Thyroid gland (tissue), 4 donors: ENCODE measurements at regions not wholly inside any gene's neighbourhood (a gene's known extent, or its start where the extent isn't known, plus 50 kb on each side); places are given as distances from the start of the nearest gene placed in this dataset.

ENCODE experiments used
- DNase-seq, 2 donors: peaks; one replicate each; pipeline ENCODE4 v3.0.0-alpha.2; 2019
- H3K27ac ChIP-seq, 3 donors: fragments of 200-600 bp; sonication (generic); 1 replicate in 2 of 3; 2 replicates in 1 of 3; pipeline ENCODE4 v1.5.1; 2016 to 2019; ENCODE audit warnings: mild to moderate bottlenecking in 1 of 3, moderate library complexity in 1 of 3
- H3K27me3 ChIP-seq: fragments of 200-600 bp; sonication (generic); one replicate; pipeline ENCODE4 v1.5.1; 2019
- H3K36me3 ChIP-seq, 2 donors: fragments of 200-600 bp; sonication (generic); one replicate each; pipeline ENCODE4 v1.5.1; 2016 to 2019
- H3K4me1 ChIP-seq, 2 donors: fragments of 200-600 bp; sonication (generic); one replicate each; pipeline ENCODE4 v1.5.1; 2017 to 2019
- H3K4me3 ChIP-seq, 3 donors: fragments of 200-600 bp; sonication (generic); replicated peaks in 1 of 3; 1 replicate in 2 of 3; 2 replicates in 1 of 3; pipeline ENCODE4 v1.5.1; 2016; ENCODE audit warnings: mild to moderate bottlenecking in 1 of 3
- H3K9me3 ChIP-seq: fragments of 200-600 bp; sonication (generic); one replicate; pipeline ENCODE4 v1.5.1; 2017
- POLR2A ChIP-seq, 2 donors: fragments of 450-650 bp; IDR thresholded peaks; one replicate each; pipeline ENCODE4 v1.6.1; 2017; ENCODE audit warnings: antibody characterized with exemption in 2 of 2, mild to moderate bottlenecking in 2 of 2, moderate library complexity in 1 of 2
- WGBS, 2 donors: methylation state at CpG; one replicate each; pipeline ENCODE4 v1.1.5; 2017; 5-methylcytosine and 5-hydroxymethylcytosine counted together
- intact Hi-C: fragments of 100-400 bp; cut with DNase I; formaldehyde crosslinking; loops from one replicate; pipeline ENCODE4 v1.15.1; 2023
- TF ChIP-seq, protein P1 (sequence below), 6 experiments: fragments of 200-600 bp in 3 of 6; fragments of 450-650 bp in 3 of 6; sonication (generic) in 3 of 6; IDR thresholded peaks; one replicate each; pipeline ENCODE4 v1.5.1; 2016 to 2019; ENCODE audit warnings: antibody characterized with exemption in 6 of 6, mild to moderate bottlenecking in 2 of 6, inconsistent platforms in 1 of 6, moderate library complexity in 1 of 6

DNA sequence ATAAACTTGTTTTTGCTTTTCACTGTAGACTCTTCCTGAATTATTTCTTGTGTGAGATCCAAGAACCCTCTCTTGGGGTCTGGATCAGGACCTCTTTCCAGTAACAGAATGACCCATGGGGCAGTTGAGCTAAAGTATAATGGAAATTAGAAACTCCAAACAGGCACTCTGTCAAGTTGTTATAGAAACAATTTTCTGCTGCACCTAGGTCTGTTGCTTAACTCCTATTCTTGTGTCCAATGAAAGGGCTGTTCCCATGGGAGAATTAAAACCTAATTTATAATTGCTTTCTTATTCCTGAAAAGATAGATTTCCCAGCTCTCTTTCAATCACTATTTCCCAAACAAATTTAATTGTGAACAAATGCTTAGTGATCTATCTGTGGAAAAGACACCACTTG lies 1341.3 kb upstream of the PIK3C3 start:
- H3K4me1 ChIP-seq, result no peaks in the 10 kb centered on the region
- no peak overlapping the region for H3K4me3 ChIP-seq
- H3K27me3 ChIP-seq, result no peaks in the 10 kb centered on the region
- H3K9me3 ChIP-seq, result no peaks in the 10 kb centered on the region
- intact Hi-C loops, result no loop called here
- TF ChIP-seq, protein P1, sequence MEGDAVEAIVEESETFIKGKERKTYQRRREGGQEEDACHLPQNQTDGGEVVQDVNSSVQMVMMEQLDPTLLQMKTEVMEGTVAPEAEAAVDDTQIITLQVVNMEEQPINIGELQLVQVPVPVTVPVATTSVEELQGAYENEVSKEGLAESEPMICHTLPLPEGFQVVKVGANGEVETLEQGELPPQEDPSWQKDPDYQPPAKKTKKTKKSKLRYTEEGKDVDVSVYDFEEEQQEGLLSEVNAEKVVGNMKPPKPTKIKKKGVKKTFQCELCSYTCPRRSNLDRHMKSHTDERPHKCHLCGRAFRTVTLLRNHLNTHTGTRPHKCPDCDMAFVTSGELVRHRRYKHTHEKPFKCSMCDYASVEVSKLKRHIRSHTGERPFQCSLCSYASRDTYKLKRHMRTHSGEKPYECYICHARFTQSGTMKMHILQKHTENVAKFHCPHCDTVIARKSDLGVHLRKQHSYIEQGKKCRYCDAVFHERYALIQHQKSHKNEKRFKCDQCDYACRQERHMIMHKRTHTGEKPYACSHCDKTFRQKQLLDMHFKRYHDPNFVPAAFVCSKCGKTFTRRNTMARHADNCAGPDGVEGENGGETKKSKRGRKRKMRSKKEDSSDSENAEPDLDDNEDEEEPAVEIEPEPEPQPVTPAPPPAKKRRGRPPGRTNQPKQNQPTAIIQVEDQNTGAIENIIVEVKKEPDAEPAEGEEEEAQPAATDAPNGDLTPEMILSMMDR (IDR thresholded peaks at IDR 0.05), result no peak
- no peak for TF ChIP-seq POLR2A (IDR thresholded peaks at IDR 0.05)
- no peaks in the 10 kb centered on the region for H3K36me3 ChIP-seq
- no peak for DNase-seq
- no peak overlapping the region for H3K27ac ChIP-seq

DNA sequence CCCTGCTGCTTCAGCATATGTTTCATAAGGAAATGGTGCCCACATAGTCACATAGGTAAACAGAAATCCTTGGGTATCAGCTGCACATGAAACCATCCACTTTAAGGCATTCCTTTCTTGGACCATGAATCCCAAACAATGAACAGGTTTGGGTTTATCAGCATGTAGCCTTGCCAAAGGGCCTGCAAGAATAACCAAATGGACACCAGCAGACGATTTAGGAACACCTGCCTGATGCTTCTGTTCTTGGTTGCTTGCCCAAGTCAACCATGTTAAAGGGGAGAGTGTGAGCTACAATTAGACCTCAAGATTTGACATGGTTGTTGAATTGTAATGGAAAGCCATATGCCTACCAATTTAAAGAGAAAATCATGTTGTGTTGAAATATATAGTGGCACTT lies 1342.7 kb upstream of the PIK3C3 start:
- WGBS, 2 donors, result 92 to 94% methylated on average over 1 of the region's 1 CpG
- intact Hi-C loops, result no loop called here
- no peak for DNase-seq
- no peak for TF ChIP-seq POLR2A (IDR thresholded peaks at IDR 0.05)
- TF ChIP-seq, protein P1 (IDR thresholded peaks at IDR 0.05), result no peak
- Histone ChIP-seq H3K27ac (no peak overlapping the region), H3K4me3 (no peak overlapping the region), H3K9me3 (no peaks in the 10 kb centered on the region), H3K4me1 (no peaks in the 10 kb centered on the region), H3K27me3 (no peaks in the 10 kb centered on the region), H3K36me3 (no peaks in the 10 kb centered on the region)

DNA sequence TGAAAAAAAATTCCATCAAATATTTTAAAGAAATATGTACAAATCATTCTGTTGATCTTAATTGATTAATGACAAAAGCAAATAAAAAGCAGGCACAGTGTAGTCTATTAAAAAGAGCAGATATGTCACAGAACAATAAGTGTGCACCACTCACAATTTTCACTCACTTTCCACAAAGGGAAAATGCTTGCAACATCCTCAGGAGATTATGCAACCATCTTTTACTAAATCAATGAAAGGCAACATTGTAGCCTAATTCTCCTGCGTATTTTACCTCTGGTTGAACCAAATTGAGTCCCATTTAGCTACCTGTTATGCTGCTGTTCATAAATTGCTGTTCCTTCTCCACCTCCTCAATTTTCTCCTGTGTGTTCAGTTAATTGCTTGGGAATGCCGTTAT lies 1346.8 kb upstream of the PIK3C3 start:
- H3K36me3 ChIP-seq, result no peaks in the 10 kb centered on the region
- WGBS, 2 donors, result 87 to 88% methylated on average over 2 of the region's 2 CpGs
- no peak for DNase-seq
- no peak overlapping the region for H3K4me3 ChIP-seq
- intact Hi-C loops, result no loop called here
- no peak overlapping the region for H3K27ac ChIP-seq
- no peaks in the 10 kb centered on the region for H3K4me1 ChIP-seq
- H3K9me3 ChIP-seq, result no peaks in the 10 kb centered on the region
- no peaks in the 10 kb centered on the region for H3K27me3 ChIP-seq
- TF ChIP-seq, protein P1 (IDR thresholded peaks at IDR 0.05), result no peak
- TF ChIP-seq POLR2A (IDR thresholded peaks at IDR 0.05), result no peak

DNA sequence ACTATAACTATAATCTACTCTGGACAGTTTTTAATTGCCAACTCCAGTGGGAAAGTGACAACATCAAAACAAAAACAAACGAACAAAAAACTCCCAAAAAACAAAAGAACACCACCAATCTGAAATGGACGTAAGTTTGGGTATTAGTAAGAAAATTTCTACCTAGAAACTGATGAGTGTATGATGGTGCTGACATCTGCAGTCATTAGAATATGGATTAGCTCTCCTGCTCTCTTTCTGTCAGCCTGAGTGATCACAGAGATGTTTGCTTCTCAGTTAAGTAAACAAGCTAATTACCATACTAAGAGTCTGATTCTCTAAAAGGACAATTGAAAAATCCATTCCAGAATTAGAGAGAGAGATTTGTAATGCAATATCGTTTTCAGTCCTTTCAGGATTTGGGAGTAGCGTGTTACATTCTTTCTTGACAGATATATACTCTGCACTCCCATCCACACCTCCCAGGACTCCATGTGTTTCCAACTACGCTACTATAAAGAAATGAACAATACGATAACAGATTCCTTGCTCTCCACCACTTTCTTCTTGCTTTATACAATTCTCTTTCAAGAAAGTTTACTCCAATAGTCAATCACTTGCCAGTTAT lies 1347.4 kb upstream of the PIK3C3 start:
- no peak overlapping the region for H3K27ac ChIP-seq
- H3K9me3 ChIP-seq, result no peaks in the 10 kb centered on the region
- no peak overlapping the region for H3K4me3 ChIP-seq
- DNase-seq, result no peak
- TF ChIP-seq, protein P1 (IDR thresholded peaks at IDR 0.05), result no peak
- no peak for TF ChIP-seq POLR2A (IDR thresholded peaks at IDR 0.05)
- intact Hi-C loops, result no loop called here
- no peaks in the 10 kb centered on the region for H3K4me1 ChIP-seq
- H3K36me3 ChIP-seq, result no peaks in the 10 kb centered on the region
- H3K27me3 ChIP-seq, result no peaks in the 10 kb centered on the region
- WGBS, 2 donors, result 57 to 78% methylated on average over 6 of the region's 6 CpGs

DNA sequence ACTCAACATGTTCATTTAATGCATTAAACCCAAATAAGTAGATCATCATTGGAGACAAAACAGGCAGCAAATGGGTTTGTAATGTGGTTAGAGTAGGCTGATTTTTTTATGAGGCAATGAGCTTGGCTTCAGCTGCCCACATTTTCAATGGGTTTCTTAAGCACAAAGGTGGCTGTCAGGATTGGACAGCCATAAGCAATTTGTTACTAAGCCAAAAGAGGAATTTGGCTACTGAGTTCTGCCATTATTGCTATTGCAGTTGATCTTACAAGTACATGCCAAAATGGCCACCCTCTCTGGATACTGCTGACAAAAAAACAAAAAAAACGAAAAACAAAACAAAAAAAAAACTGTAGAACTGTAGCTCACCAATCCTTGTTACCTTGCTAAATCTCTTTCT lies 1348.0 kb upstream of the PIK3C3 start:
- no peak for DNase-seq
- TF ChIP-seq POLR2A (IDR thresholded peaks at IDR 0.05), result no peak
- TF ChIP-seq, protein P1 (IDR thresholded peaks at IDR 0.05), result no peak

More for the DNA sequence above, 1348.0 kb upstream of the PIK3C3 start:
- Histone ChIP-seq H3K9me3 (no peaks in the 10 kb centered on the region), H3K4me1 (no peaks in the 10 kb centered on the region), H3K36me3 (no peaks in the 10 kb centered on the region), H3K27me3 (no peaks in the 10 kb centered on the region), H3K27ac (no peak overlapping the region), H3K4me3 (no peak overlapping the region)
- WGBS, 2 donors, result 46 to 58% methylated on average over 1 of the region's 1 CpG
- intact Hi-C loops, result no loop called here
